Neutrophil (primary cell): ENCODE measurements at regions not wholly inside any gene's neighbourhood (a gene's known extent, or its start where the extent isn't known, plus 50 kb on each side); places are given as distances from the start of the nearest gene placed in this dataset.

ENCODE experiments used
- H3K27ac ChIP-seq: fragments of 200-600 bp; sonication (generic); 2 replicates; pipeline ENCODE4 v1.5.1; 2016; ENCODE audit warnings: mild to moderate bottlenecking, moderate library complexity
- H3K27me3 ChIP-seq: fragments of 200-600 bp; sonication (generic); 2 replicates; pipeline ENCODE4 v1.6.0; 2016; ENCODE audit warnings: mild to moderate bottlenecking
- H3K36me3 ChIP-seq: fragments of 200-600 bp; sonication (generic); 2 replicates; pipeline ENCODE4 v1.5.1; 2017
- H3K4me1 ChIP-seq, 2 experiments: fragments of 200-600 bp in 1 of 2; sonication (generic) in 1 of 2; 1 replicate in 1 of 2; 2 replicates in 1 of 2; pipeline versions ENCODE4 v1.5.1 to v1.6.1; 2013 to 2016; ENCODE audit warnings: low read depth in 1 of 2, low read length in 1 of 2, mild to moderate bottlenecking in 1 of 2, moderate library complexity in 1 of 2; ENCODE audit not compliant: control insufficient read depth in 1 of 2, insufficient read depth in 1 of 2
- H3K4me3 ChIP-seq, 2 experiments: fragments of 200-600 bp in 1 of 2; sonication (generic) in 1 of 2; 1 replicate in 1 of 2; 2 replicates in 1 of 2; pipeline ENCODE4 v1.5.1; 2013 to 2016; ENCODE audit warnings: low read depth in 1 of 2, low read length in 1 of 2, mild to moderate bottlenecking in 1 of 2, moderate library complexity in 1 of 2
- H3K9me3 ChIP-seq: fragments of 200-600 bp; sonication (generic); 2 replicates; pipeline ENCODE4 v1.5.1; 2016
- CTCF ChIP-seq: fragments of 200-600 bp; sonication (generic); IDR thresholded peaks from 2 replicates; pipeline ENCODE4 v1.5.1; 2016; ENCODE audit warnings: antibody characterized with exemption

GRCh38 chr9:129415942-129416651 is 204.8 kb downstream of the C9orf50 start:
- TF ChIP-seq CTCF, result no peak
- H3K36me3 ChIP-seq, result no peaks in the 10 kb centered on the region
- no peaks in the 10 kb centered on the region for H3K27me3 ChIP-seq
- peaks cover 34 to 43% of the 10 kb centered on the region in 2 experiments for H3K4me1 ChIP-seq
- H3K27ac ChIP-seq, result peak overlapping the region; percentile 50
- H3K9me3 ChIP-seq, result no peaks in the 10 kb centered on the region
- H3K4me3 ChIP-seq, result no peak overlapping the region

- no peaks in the 10 kb centered on the region for H3K9me3 ChIP-seq
- H3K4me3 ChIP-seq, result no peak overlapping the region
- peak overlapping the region; percentile 100 for H3K27ac ChIP-seq
- no peaks in the 10 kb centered on the region for H3K27me3 ChIP-seq
- no peak for TF ChIP-seq CTCF
- no peaks in the 10 kb centered on the region for H3K36me3 ChIP-seq
- peaks cover 34 to 43% of the 10 kb centered on the region in 2 experiments for H3K4me1 ChIP-seq
Observed at GRCh38 chr9:129414993-129415941, 205.6 kb downstream of the C9orf50 start.

GRCh38 chr9:129414377-129414992 is 206.4 kb downstream of the C9orf50 start:
- H3K36me3 ChIP-seq, result no peaks in the 10 kb centered on the region
- no peaks in the 10 kb centered on the region for H3K27me3 ChIP-seq
- peak overlapping the region; percentile 100 for H3K27ac ChIP-seq
- peaks cover 34 to 43% of the 10 kb centered on the region in 2 experiments for H3K4me1 ChIP-seq
- TF ChIP-seq CTCF, result no peak
- H3K9me3 ChIP-seq, result no peaks in the 10 kb centered on the region
- peak overlapping the region; percentile 77 to 84 for H3K4me3 ChIP-seq

GRCh38 chr9:129413537-129414376 is 207.1 kb downstream of the C9orf50 start:
- peak; percentile 46 for TF ChIP-seq CTCF
- Histone ChIP-seq H3K36me3 (no peaks in the 10 kb centered on the region), H3K4me3 (peak overlapping the region; percentile 77 to 84), H3K4me1 (peaks cover 34 to 43% of the 10 kb centered on the region in 2 experiments), H3K27ac (peak overlapping the region; percentile 100), H3K27me3 (no peaks in the 10 kb centered on the region), H3K9me3 (no peaks in the 10 kb centered on the region)
